ENCODE measurements at regions not wholly inside any gene's neighbourhood (a gene's known extent, or its start where the extent isn't known, plus 50 kb on each side); places are given as distances from the start of the nearest gene placed in this dataset.
"Not testable (repeated sequence)": the region's sequence is repeated elsewhere in the genome, so short reads cannot be mapped to it uniquely, and the experiment has no call there.

DNA sequence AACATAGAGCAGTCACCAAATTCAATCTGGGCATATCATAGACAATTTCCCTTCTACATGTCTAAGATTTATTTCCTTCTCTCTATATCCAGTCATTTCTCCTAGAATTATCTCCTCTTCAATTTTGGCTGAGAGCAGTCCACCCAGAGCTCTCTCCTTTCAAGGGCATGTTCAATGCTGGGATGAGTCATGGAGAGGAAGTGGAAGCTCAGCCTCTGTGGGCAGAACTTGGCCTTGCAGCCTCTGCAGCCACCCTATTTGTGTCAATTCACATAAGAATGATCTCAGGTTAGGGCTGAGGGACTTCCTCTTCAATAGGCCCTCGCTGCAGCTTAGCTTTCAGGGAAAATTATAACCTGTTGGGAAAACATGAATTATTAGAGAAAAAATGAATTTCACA is 560.8 kb downstream of the POM121L12 start:
- peak; percentile 0 for DNase-seq (ENCODE audit: low read depth)

DNA sequence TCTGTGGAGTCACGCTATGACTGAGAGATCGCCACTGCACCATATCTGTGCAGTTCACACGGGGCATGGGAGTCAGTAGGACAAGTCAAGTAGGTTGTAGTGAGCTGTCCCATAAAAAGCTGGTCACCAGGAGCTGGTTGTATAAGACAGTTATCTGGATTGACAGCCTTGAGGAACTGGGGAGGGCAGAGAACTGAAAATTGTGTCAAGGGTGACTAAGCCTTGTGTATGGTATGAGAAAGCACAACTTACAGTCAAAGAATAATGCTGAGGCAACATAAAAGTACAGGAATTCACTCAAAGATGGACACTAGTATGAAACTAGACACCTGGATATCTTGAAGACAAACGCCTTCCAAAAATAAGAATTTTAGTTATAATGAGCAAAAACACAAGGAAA is 564.9 kb downstream of the POM121L12 start:
- DNase-seq (ENCODE audit: low read depth) = no peak

DNA sequence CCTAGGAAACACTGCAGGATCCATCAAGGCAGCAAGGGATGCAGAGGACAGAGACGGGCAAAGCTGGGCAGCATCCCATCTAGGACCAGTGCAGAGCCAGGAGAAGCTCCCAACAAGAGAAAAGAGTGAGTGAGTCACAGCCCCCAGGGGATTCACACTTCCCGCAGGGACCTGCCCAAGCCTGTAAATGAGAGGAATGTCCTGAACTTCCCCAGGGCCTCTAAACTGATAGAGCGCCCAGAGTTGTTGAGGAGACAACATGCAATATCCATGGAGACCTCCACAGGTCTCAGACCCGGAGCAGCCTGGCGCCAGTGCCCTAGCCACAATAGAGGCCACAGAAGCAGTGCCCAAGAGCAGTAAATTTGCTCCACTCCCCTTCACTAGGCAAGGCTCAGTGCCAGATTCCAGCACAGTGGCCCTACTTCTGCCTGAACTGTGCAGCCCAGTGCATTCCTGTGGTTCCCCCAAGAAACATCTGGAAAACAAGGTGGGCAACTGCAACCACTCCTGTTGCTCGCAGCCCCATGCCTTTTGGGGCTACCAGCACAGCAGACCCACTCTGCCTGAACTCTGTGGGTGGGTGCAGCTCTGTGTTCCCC is 567.5 kb downstream of the POM121L12 start:
- DNase-seq (ENCODE audit: low read depth) = no peak

DNA sequence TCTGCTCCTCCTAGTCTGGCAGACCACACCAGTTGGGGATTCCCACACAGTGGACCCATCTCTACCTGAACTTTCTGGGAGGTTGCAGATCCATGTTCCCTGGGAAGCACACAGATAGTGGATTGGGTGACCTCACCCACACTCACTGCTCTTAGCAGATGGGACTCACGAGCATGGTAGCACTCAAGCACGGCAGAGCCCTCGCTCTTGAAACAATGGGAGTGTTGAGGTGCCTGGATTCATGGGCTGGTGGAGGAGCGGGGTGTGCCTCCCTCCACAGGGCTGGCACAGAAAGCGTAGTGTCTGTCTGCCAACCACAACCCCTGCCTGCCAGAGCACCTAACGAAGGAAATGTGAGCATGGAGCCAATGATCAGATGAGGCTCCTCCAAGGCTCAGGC is 568.0 kb downstream of the POM121L12 start:
- no peak for DNase-seq (ENCODE audit: low read depth)

DNA sequence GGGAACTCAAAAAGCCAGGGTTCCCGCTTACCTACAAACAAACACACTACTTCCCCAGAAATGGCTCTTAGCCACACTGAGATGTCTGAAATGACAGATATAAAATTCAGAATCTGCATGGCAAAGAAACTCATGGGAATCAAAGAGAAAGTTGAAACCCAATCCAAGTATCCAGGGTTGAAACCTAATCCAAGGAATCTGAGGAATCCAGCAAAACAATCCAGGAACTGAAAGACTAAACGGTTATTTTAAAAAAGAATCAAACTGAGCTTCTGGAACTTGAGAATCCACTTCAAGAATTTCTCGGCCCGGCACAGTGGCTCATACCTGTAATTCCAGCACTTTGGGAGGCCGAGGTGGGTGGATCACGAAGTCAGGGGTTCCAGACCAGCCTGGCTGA is 568.8 kb downstream of the POM121L12 start:
- DNase-seq (ENCODE audit: low read depth) = no peak

DNA sequence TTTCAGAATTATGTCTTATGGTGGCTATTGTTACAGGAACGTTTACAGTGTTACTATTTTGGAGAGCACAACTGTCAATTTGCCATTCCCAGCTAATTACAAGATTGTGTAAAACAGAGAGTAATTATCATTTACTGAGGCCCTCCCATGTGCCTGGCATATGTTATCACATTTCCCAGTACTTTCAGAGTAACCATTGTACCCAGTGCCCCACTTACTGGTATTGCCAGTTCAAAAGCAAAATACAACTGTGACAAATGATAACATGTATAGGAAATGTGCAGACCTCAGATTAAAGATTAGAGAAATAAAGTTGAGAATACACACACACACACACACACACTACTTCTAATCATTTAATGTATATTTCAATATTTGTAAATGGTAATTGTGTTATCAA is 572.5 kb downstream of the POM121L12 start:
- no peak for DNase-seq (ENCODE audit: low read depth)

DNA sequence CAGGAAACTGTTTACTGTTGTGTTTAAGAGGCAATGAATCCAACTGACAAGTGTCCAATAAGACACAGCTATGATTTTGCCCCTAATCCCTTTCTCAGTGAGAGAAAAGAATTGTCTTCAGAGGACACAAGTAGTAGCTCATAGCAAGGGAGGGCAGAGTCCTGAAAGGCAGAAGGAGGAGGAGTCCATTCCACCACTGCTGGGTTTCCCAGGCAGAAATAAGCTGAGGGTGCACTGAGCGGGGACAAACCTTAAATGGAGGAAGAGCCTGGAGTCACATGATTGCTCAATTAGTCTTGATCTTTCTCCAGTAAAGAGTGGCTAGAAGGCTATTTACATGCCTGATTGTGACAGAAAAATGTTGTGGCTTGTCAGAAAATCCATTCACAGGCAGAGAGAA is 573.8 kb downstream of the POM121L12 start:
- no peak for DNase-seq (ENCODE audit: low read depth)

DNA sequence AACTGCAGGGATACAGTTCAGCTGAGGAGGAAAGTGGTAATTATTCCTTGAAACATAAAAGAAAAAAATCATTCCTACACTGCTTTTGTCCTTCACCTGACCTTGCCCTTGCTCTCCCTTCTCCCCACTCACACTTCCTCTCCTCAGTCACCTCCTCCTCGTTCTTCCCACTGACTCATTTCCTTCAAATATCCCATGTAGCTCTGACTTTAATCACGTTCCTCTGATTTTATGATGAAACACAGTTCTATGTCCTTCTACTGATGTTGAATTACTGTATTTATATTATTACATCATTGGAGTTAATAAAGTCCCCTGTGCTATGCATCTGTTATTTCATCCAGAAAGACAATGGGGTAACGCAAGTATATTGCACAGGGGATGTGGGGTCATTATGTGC is 575.6 kb downstream of the POM121L12 start:
- DNase-seq (ENCODE audit: low read depth) = no peak

DNA sequence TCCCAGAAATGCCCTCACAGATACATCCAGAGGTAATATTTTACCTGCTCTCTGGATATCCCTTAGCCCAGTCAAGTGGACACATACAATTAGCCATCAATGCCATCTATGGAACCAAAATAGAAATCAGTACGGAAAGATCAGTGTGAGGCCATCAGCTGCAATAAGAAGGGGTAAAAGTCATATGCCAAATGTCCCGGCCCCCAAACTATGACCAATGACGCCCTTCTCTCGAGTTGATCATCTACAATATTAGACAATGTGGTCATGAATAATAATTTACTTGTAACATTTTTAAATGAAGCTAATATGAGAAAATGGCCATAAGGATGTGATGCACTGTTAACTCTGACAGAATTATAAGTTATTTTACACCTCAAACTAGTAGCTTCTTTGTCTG is 588.9 kb downstream of the POM121L12 start:
- no peak for DNase-seq (ENCODE audit: low read depth)

DNA sequence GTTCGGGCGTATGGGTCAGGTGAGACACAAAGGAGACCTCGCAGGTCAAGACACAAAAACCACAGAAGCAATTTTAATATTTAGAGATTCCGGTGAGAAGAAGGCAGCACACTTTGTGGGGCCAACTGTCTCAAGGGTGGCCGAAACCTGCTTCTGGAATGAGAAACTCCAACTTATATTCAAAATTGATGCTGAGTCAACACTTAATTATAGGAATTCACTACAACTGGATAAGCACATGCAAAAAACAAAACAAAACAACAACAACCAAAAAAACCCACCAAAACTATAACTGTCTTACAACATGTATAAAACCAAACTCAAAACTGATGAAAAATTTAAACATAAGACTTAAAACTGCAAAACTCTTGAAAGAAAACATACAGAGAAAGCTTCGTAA is 593.3 kb downstream of the POM121L12 start:
- DNase-seq (ENCODE audit: low read depth) = no peak

DNA sequence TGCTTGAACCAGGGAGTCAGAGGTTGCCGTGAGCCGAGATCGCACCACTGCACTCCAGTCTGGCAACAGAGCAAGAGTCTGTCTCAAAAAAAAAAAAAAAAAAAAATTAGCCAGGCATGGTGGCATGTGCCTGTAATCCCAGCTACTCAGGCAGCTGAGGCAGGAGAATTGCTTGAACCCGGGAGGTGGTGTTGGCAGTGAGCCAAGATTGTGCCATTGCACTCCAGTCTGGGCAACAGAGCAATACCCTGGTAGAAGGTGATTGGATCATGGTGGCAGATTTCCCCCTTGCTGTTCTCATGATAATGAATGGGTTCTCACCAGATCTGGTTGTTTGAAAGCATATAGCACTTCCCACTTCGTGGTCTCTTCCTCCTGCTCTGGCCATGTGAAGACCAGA is 599.8 kb downstream of the POM121L12 start:
- DNase-seq (ENCODE audit: low read depth) = not testable (repeated sequence)

DNA sequence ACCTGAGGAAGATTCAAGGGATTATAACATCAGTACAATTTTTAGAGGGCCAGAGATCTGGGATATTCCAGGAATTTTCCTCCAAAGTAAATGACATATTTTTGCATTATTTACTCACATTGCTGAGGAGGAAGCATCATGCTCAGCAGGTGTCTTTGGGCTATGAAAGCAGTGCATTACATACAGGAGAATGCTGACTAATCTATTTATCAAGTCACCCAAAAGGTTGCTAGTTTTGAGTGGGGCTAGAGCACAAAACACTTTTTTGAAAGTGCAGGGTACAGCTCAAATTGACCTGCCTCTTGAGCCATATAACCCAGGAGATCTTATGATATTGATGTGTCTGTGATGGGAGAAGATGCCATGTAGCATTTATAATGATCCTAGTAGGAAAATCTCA is 603.1 kb downstream of the POM121L12 start:
- no peak for DNase-seq (ENCODE audit: low read depth)

DNA sequence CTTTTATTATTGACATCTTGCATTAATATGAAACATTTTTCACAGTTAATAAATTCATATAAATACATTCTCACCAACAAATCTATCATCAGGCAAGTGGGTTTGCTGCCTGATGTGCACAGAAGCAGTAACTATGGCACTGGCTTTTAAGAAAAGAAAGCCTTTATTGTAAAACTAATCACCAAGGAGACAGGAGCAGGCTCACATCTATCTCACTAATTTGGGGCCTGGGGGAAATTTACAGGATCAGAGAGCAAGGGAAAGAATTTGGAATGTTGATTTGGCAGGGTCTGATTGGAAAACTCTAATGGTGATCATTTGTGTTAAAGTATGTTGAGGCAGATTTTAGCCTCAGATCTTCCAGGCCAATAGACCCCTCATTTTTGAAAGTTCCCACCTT is 605.7 kb downstream of the POM121L12 start:
- no peak for DNase-seq (ENCODE audit: low read depth)

DNA sequence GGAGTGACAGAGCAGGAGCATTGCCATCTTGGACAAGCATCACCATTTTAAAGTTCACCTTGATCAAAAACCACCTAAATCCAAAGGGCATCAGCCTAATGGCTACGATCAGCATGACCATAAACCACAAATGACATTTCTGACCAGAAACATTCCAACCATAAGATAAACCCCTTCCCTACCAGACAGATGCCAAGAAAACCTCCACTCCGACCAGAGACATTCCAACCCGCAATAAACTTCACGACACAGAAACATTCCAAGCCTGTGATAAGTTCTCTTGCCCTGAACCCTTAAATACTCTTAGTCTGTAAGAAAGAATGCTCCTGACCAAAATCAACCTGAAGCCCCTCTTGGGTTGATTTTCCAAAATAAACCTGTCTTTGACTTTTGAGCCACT is 606.9 kb downstream of the POM121L12 start:
- DNase-seq (ENCODE audit: low read depth) = no peak

DNA sequence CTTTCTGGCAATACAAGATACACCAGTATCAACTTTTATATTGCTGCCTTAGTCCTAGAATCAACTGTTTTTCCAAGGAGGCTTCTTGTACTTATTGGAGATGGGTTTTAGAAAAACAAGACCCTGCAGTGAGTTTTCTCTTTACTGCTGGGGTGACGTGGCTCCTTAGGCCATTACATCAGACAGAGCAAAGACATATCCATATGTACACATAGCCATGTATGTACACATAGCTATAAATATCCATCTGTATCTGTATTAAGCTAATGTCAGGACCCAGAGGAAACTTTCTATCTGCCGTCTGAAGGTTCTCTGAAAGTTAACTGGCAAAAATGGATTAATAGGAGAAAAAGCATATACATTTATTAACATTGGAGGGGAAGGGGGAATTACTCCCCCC is 607.4 kb downstream of the POM121L12 start:
- no peak for DNase-seq (ENCODE audit: low read depth)

DNA sequence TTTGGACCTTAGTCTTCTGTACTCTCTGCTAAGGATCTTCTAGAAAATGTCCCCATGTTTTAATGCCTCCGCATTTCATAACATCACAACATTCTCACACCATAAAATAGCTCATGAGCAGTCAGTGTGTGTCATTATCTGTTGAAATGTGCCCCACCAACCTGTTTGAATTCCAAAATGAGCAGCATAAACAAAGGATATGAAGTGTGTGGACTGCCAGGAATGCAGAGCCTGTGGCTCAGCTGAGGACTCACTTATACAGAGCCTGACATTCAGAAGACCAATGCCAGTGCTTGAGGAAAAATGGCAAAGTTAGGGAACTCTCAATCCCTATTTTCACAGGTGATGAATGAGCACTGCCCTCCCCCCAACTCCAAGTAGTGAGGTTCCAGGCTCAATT is 621.4 kb downstream of the POM121L12 start:
- DNase-seq (ENCODE audit: low read depth) = no peak

DNA sequence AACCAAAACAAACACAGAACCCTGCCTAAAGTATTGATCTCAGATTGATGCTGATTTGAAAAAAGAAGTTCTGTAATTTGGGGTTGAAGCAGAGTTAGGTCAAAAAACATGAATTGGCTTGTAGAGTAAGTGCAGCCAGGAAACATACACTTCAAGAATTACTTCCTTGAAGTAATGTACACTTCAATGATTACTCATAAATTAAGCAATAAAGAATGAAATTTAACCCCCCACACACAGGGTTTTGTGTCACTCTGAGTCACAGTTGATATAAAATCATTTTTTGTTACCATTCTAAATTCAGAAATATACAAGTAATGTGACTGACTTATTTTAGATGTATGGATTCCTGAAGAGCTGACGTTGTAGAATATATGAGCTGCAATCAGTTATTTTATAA is 622.2 kb downstream of the POM121L12 start:
- no peak for DNase-seq (ENCODE audit: low read depth)

DNA sequence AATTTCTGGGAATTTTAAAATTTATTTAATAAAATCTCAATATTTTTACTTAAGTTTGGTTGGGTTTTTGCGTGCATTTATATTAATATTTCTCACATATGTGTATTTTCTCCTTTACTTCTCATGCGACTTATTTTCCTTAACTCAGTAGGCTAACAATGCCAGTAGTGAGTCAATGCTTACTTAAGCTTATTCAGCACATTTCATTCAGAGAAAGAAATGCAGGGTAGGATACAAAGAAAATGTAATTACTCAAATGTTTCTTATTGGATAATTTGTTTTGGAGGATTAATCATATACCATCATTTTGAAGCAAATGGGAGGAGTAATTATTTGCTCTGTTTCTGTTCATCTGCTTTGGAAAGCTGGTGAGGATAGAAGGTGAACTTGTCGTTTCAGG is 623.5 kb downstream of the POM121L12 start:
- no peak for DNase-seq (ENCODE audit: low read depth)

DNA sequence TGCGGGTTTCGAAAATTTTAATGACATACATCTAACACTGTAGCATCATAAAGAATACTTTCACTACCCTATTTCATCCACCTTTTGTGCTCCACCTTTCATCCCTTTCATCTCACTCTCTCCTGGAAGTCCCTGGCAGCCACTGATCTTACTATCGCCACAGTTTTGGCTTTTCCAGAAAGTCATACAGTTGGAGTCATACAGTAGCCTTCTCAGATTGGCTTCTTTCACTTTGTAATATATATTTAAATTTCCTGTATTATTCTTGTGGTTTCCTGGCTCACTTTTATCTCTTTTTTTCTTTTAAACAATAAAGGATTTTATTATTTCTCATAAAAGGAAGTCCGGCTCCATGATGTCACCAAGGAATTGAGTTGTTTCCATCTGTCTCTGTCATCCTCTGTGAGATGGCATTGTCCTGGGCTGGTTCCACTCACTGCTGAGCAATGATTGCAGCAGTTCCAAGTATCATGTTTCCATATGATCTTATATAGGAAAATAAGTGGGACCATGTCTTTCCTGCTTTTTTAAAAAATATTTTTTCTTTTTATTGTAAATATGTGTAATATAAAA is 626.3 kb downstream of the POM121L12 start:
- no peak for DNase-seq (ENCODE audit: low read depth)

DNA sequence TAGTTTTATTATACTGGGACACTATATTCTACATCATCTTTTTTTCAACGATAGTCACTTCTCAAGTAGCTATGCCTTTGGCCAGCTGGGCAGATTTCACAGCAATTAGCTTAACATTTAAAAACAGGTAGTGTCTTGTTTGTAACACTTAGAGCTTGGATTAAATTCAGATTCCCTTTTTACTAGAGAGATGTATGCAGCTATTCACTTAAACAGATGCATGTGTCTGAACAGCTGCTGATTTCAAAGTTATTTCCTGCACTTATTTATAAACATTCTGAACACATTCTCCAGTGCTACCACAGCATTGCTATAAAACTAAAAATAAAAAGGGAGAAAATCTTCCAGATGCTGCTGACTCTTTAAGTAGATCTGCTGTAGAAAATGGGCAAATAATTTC is 637.2 kb downstream of the POM121L12 start:
- DNase-seq (ENCODE audit: low read depth) = no peak

DNA sequence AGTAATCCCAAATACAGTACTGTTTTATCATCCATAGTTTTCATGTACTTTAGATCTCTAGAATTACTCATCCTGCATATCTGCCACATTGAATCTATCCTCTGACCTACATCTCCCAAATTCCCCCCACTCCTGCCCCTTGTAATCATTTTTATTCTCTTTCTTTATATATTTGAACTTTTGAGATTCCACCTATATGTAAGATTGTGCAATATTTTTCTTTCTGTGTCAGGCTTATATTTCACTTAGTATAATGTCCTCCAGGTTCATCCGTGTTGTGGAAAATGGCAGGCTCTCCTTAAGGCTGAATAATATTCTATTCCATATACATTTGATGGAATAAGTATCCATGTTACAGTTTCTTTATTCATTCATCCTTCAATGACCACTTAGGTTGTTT is 640.4 kb downstream of the POM121L12 start:
- DNase-seq (ENCODE audit: low read depth) = no peak

DNA sequence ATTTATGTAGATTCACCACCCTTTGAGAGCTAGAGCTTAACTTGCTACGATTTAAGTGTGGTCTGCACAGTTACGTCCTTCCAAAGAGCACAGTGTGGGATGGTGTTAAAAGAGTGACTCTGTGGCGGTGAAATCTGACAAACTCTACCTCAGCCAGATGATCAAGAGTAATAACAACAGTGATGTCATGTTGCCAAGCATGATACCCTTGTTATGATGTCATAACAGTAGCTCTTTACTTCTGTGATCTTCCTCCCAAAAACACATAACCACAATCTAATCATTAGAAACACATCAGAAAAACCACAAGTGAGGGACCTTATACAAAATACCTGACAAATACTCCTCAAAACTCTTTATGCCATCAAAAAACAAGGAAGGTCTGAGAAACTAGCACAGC is 649.3 kb downstream of the POM121L12 start:
- no peak for DNase-seq (ENCODE audit: low read depth)

DNA sequence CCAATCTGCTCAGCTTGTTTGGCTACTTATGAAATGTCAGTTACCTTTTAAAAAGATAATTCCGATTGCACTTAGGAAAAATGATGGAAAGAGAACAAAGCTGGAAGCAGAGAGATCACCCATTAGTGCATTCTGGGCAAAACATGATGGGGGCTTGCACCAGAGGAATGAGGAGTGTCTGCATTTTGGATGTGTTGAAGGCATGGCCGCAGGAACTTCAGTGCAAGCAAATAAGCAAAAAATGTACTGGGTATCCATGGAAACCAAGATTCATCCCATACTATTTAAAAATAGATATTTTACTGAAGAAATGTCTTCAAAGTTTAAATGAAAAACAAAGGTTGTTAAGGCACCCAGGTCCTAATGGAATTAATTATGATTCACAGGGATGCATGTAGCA is 655.0 kb downstream of the POM121L12 start:
- DNase-seq (ENCODE audit: low read depth) = no peak

DNA sequence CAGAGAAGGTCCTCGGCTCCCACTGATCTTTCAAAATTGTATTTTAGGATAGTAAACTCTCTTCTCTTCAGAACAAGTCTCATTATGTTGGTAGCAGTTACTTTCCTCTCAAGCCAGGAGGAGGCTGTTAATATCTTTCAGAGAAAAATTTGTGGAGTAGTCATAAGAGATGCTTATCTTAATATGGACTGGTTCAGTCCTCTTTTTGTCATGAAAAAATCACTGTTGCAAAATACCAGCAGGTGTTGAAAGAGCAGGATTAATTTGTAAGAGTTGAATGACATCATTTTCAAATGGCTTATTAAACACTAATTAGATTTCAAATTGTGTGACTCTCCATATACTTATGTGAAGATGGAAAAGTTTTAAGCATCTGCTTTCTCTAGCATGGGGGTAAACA is 662.5 kb downstream of the POM121L12 start:
- DNase-seq (ENCODE audit: low read depth) = no peak
